GM23248 (cell line): ENCODE measurements at regions not wholly inside any gene's neighbourhood (a gene's known extent, or its start where the extent isn't known, plus 50 kb on each side); places are given as distances from the start of the nearest gene placed in this dataset.

Experiments
- DNase-seq: peaks from one replicate; pipeline ENCODE4 v3.0.0-alpha.2; 2015
- H2AFZ ChIP-seq: fragments of 200-600 bp; sonication (generic); 2 replicates; pipeline ENCODE4 v1.6.1; 2016; ENCODE audit warnings: antibody characterized with exemption
- H3F3A ChIP-seq: fragments of 200-600 bp; sonication (generic); 2 replicates; pipeline ENCODE4 v1.6.1; 2016; ENCODE audit warnings: mild to moderate bottlenecking, antibody characterized with exemption, mixed run types; ENCODE audit not compliant: insufficient read depth
- H3K27ac ChIP-seq: fragments of 200-600 bp; sonication (generic); 2 replicates; pipeline ENCODE4 v1.5.1; 2016; ENCODE audit warnings: mild to moderate bottlenecking
- H3K27me3 ChIP-seq: fragments of 200-600 bp; sonication (generic); replicated peaks from 2 replicates; pipeline ENCODE4 v1.6.1; 2016; ENCODE audit warnings: mild to moderate bottlenecking; ENCODE audit not compliant: insufficient read depth
- H3K36me3 ChIP-seq: fragments of 200-600 bp; sonication (generic); 2 replicates; pipeline ENCODE4 v1.6.1; 2016; ENCODE audit warnings: low read depth, mild to moderate bottlenecking
- H3K4me1 ChIP-seq: fragments of 200-600 bp; sonication (generic); 2 replicates; pipeline ENCODE4 v1.6.1; 2016; ENCODE audit warnings: mild to moderate bottlenecking; ENCODE audit not compliant: insufficient read depth
- H3K4me2 ChIP-seq: fragments of 200-600 bp; sonication (generic); one replicate; pipeline ENCODE4 v1.6.1; 2016; ENCODE audit warnings: mild to moderate bottlenecking; ENCODE audit not compliant: unreplicated experiment
- H3K4me3 ChIP-seq: fragments of 200-600 bp; sonication (generic); 2 replicates; pipeline ENCODE4 v1.5.1; 2016; ENCODE audit warnings: mild to moderate bottlenecking
- H3K79me2 ChIP-seq: fragments of 200-600 bp; sonication (generic); 2 replicates; pipeline ENCODE4 v1.6.1; 2016; ENCODE audit warnings: mild to moderate bottlenecking; ENCODE audit not compliant: insufficient read depth
- H3K9ac ChIP-seq: fragments of 200-600 bp; sonication (generic); 2 replicates; pipeline ENCODE4 v1.6.1; 2016; ENCODE audit warnings: mild to moderate bottlenecking
- H3K9me2 ChIP-seq: fragments of 200-600 bp; sonication (generic); 2 replicates; pipeline ENCODE4 v1.6.1; 2016; ENCODE audit warnings: mixed run types, mild to moderate bottlenecking, moderate library complexity; ENCODE audit not compliant: insufficient read depth
- H3K9me3 ChIP-seq: fragments of 200-600 bp; sonication (generic); one replicate; pipeline ENCODE4 v1.6.1; 2017; ENCODE audit warnings: low read depth
- H4K20me1 ChIP-seq: fragments of 200-600 bp; sonication (generic); 2 replicates; pipeline ENCODE4 v1.6.0; 2016; ENCODE audit not compliant: insufficient read depth
- EZH2 ChIP-seq: fragments of 200-600 bp; sonication (generic); IDR thresholded peaks from 2 replicates; pipeline ENCODE4 v1.6.1; 2018; ENCODE audit warnings: antibody characterized with exemption, mild to moderate bottlenecking; ENCODE audit not compliant: insufficient read depth, poor library complexity, severe bottlenecking
- EZH2phosphoT487 ChIP-seq: fragments of 200-600 bp; sonication (generic); IDR thresholded peaks from 2 replicates; pipeline ENCODE4 v1.6.1; 2018; ENCODE audit warnings: antibody characterized with exemption, moderate library complexity, mild to moderate bottlenecking, low read depth; ENCODE audit not compliant: insufficient read depth
- WGBS, 2 experiments: methylation state at CpG; one replicate each; pipeline ENCODE4 v1.1.6; 2015 to 2017; ENCODE audit warnings: low lambda C conversion rate in 2 of 2, low coverage in 1 of 2; ENCODE audit errors: missing lambda C conversion rate in 2 of 2; 5-methylcytosine and 5-hydroxymethylcytosine counted together
- in situ Hi-C: fragments of 300-500 bp; cut with MboI; formaldehyde crosslinking; loops from 2 replicates; pipeline ENCODE4 v1.15.0; 2020

- 23 to 24% methylated on average over 3 of the region's 3 CpGs for WGBS, 2 experiments
- Histone ChIP-seq H3K27me3 (peaks cover 17% of the 10 kb centered on the region; the same call in 1 of the 2 replicates), H3K79me2 (no peaks in the 10 kb centered on the region), H3K9me2 (no peaks in the 10 kb centered on the region), H3K4me2 (no peak overlapping the region), H2AFZ (no peak overlapping the region), H4K20me1 (no peaks in the 10 kb centered on the region), H3K27ac (no peak overlapping the region), H3K9ac (no peak overlapping the region), H3F3A (no peaks in the 10 kb centered on the region), H3K9me3 (no peaks in the 10 kb centered on the region), H3K4me3 (no peak overlapping the region), H3K36me3 (no peaks in the 10 kb centered on the region), H3K4me1 (no peaks in the 10 kb centered on the region)
- TF ChIP-seq EZH2phosphoT487: no peak
- no peak for TF ChIP-seq EZH2
- in situ Hi-C loops: no loop called here
- no peak for DNase-seq
Observed at GRCh38 chr9:81470864-81471263, 218.5 kb downstream of the TLE1 start.

GRCh38 chr9:81468084-81468595 is 221.2 kb downstream of the TLE1 start:
- Histone ChIP-seq H3K4me2 (no peak overlapping the region), H3K9me2 (no peaks in the 10 kb centered on the region), H3K27ac (no peak overlapping the region), H4K20me1 (no peaks in the 10 kb centered on the region), H3K4me3 (no peak overlapping the region), H3K9me3 (no peaks in the 10 kb centered on the region), H3K36me3 (no peaks in the 10 kb centered on the region), H3F3A (no peaks in the 10 kb centered on the region), H3K27me3 (peaks cover 11% of the 10 kb centered on the region; the same call in 1 of the 2 replicates), H3K79me2 (no peaks in the 10 kb centered on the region), H3K9ac (no peak overlapping the region), H3K4me1 (no peaks in the 10 kb centered on the region), H2AFZ (no peak overlapping the region)
- in situ Hi-C loops: no loop called here
- WGBS, 2 experiments: 44 to 58% methylated on average over 1 of the region's 1 CpG
- TF ChIP-seq EZH2phosphoT487 (no peak), EZH2 (no peak)
- DNase-seq: no peak

- WGBS, 2 experiments: 78 to 84% methylated on average over 5 of the region's 5 CpGs
- Histone ChIP-seq H3K9me2 (no peaks in the 10 kb centered on the region), H3F3A (no peaks in the 10 kb centered on the region), H3K4me3 (no peak overlapping the region), H3K79me2 (no peaks in the 10 kb centered on the region), H4K20me1 (no peaks in the 10 kb centered on the region), H3K27ac (no peak overlapping the region), H3K9ac (no peak overlapping the region), H3K4me2 (no peak overlapping the region), H3K27me3 (peaks cover 11% of the 10 kb centered on the region; the same call in 1 of the 2 replicates), H3K4me1 (no peaks in the 10 kb centered on the region), H3K36me3 (no peaks in the 10 kb centered on the region), H2AFZ (no peak overlapping the region), H3K9me3 (no peaks in the 10 kb centered on the region)
- in situ Hi-C loops: no loop called here
- DNase-seq: no peak
- TF ChIP-seq EZH2phosphoT487: no peak
- TF ChIP-seq EZH2: no peak
Observed at GRCh38 chr9:81466981-81467380, 222.4 kb downstream of the TLE1 start.

GRCh38 chr9:81465468-81466011 is 223.8 kb downstream of the TLE1 start:
- H3K9me3 ChIP-seq: no peaks in the 10 kb centered on the region
- no peak overlapping the region for H3K4me2 ChIP-seq
- TF ChIP-seq EZH2phosphoT487: no peak
- TF ChIP-seq EZH2: no peak
- H3K9ac ChIP-seq: no peak overlapping the region
- peaks cover 11% of the 10 kb centered on the region; the same call in 1 of the 2 replicates for H3K27me3 ChIP-seq
- no peak for DNase-seq
- H3K9me2 ChIP-seq: no peaks in the 10 kb centered on the region
- H4K20me1 ChIP-seq: no peaks in the 10 kb centered on the region
- 86 to 89% methylated on average over 6 of the region's 6 CpGs for WGBS, 2 experiments
- H2AFZ ChIP-seq: no peak overlapping the region
- no peaks in the 10 kb centered on the region for H3F3A ChIP-seq
- no peaks in the 10 kb centered on the region for H3K79me2 ChIP-seq
- H3K27ac ChIP-seq: no peak overlapping the region
- in situ Hi-C loops: no loop called here
- H3K36me3 ChIP-seq: no peaks in the 10 kb centered on the region
- no peaks in the 10 kb centered on the region for H3K4me1 ChIP-seq
- no peak overlapping the region for H3K4me3 ChIP-seq

- H3K27ac ChIP-seq: no peak overlapping the region
- H4K20me1 ChIP-seq: no peaks in the 10 kb centered on the region
- no peak overlapping the region for H3K4me2 ChIP-seq
- no peak overlapping the region for H2AFZ ChIP-seq
- H3K36me3 ChIP-seq: no peaks in the 10 kb centered on the region
- H3F3A ChIP-seq: no peaks in the 10 kb centered on the region
- H3K79me2 ChIP-seq: no peaks in the 10 kb centered on the region
- no peak overlapping the region for H3K9ac ChIP-seq
- H3K9me2 ChIP-seq: no peaks in the 10 kb centered on the region
- H3K4me3 ChIP-seq: no peak overlapping the region
- in situ Hi-C loops: no loop called here
- no peaks in the 10 kb centered on the region for H3K4me1 ChIP-seq
- no peak for TF ChIP-seq EZH2phosphoT487
- TF ChIP-seq EZH2: no peak
- H3K27me3 ChIP-seq: no peaks in the 10 kb centered on the region
- no peaks in the 10 kb centered on the region for H3K9me3 ChIP-seq
- no peak for DNase-seq
Observed at GRCh38 chr9:81462801-81463200, 226.5 kb downstream of the TLE1 start.
